DOHH2 (cell line): ENCODE measurements at regions not wholly inside any gene's neighbourhood (a gene's known extent, or its start where the extent isn't known, plus 50 kb on each side); places are given as distances from the start of the nearest gene placed in this dataset.

ENCODE experiments used
- CTCF ChIP-seq: fragments of 200-600 bp; sonication (generic); IDR thresholded peaks from one replicate; pipeline ENCODE4 v1.5.1; 2014; ENCODE audit warnings: antibody characterized with exemption, mild to moderate bottlenecking, low read depth, low read length; ENCODE audit not compliant: poor library complexity, severe bottlenecking
- EZH2phosphoT487 ChIP-seq: fragments of 200-600 bp; sonication (generic); IDR thresholded peaks from 2 replicates; pipeline ENCODE4 v1.6.1; 2017; ENCODE audit warnings: borderline replicate concordance, mild to moderate bottlenecking, antibody characterized with exemption, low read length, moderate library complexity, mixed read lengths

- TF ChIP-seq CTCF (no peak), EZH2phosphoT487 (no peak)
Observed at GRCh38 chr6:112574190-112574589, 227.1 kb downstream of the RFPL4B start.
